GM21526 (cell line): ENCODE measurements at regions not wholly inside any gene's neighbourhood (a gene's known extent, or its start where the extent isn't known, plus 50 kb on each side); places are given as distances from the start of the nearest gene placed in this dataset.
"Not testable (repeated sequence)": the region's sequence is repeated elsewhere in the genome, so short reads cannot be mapped to it uniquely, and the experiment has no call there.

Experiments
- ATAC-seq: cut with Tn5 transposase; IDR thresholded peaks from one replicate; pipeline ENCODE4 v1.9.1; 2021; ENCODE audit warnings: moderate library complexity; ENCODE audit not compliant: unreplicated experiment, low FRiP score

DNA sequence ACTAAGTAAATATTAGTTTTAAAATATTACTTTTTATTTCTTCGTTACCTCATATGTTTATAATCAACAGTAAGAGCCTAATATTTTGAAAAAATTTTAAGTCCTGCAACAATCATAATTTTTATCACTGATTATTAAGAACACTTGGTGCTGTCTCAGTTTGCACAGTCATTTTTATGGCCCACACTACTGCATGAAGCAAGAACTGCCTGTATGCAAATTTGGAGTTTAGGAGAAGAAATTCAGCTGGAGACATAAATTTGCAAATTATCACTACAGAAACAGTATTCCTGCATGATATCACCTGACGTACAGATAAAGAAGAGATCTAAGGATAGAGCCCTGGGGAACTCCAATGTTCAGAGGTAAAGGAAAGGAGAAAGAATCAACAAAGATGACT, 144.1 kb upstream of the RBBP8 start:
- no peak for ATAC-seq

DNA sequence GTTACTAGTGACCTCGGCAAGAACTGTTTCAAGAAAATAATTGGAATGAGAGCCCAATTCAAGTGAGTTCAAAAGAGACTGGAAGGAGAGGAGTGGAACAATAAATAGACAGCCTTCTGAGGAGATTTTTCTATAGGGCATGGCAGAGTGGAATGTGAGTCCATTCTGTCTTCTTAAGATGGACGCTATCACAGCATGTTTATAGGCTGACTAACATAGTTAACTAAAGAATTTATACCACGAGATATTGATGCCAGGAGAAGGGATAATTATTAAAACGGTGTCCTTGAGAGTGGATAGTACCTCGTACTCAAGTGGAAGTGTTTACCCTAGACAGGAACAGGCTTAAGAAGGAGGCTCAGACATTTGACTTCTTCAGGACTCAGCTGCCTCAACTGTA, 143.5 kb upstream of the RBBP8 start:
- no peak for ATAC-seq

DNA sequence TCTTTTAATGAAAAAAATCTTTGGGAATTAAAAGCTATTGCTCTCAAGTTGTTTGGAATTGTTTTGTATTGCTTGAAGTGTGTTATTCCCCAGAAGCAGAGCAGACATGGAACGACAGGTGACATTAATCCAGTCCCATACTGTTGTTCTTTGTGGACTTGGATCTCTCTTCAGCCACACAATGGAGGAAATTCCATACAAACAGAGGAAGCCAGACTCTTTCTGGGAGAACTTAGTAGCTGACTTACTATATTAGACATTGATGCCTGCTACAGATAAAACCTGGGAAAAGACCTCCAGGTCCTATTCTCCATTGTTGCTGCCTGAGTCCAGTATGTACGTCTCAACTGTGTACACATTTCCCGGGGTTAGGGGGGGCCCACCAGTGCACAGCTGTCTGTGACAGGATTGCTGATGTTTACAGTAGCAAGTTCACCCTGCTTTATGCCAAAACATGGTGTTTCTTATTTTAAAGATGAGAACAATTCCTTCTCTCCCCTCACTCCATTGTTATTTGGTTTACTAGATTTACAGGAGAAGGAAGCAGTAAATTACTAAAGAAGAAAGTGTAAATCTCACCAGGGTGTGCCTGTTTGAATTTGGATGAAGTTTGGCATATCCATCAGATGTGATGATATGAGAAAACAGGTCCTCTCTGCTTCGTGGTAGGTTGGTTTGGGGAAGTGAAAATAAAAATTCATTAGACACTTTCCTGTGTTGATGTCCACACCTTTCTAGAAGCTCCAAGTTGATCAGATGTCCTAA, 142.4 kb upstream of the RBBP8 start:
- no peak for ATAC-seq

DNA sequence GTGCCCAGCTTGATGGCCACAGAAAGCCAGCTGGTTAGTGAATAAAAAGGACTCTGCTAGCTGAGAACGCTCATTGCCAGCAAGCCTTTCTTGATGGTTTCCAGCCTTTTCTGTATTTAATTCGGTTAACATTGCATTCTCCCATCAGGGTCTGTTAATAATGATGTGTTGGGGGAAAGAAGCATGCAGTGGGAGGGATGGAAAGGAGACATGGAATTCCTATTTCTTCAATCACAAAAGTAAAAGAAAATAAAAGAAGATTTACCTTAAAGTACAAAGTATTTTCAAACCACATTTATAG, 141.9 kb upstream of the RBBP8 start:
- ATAC-seq, result no peak

DNA sequence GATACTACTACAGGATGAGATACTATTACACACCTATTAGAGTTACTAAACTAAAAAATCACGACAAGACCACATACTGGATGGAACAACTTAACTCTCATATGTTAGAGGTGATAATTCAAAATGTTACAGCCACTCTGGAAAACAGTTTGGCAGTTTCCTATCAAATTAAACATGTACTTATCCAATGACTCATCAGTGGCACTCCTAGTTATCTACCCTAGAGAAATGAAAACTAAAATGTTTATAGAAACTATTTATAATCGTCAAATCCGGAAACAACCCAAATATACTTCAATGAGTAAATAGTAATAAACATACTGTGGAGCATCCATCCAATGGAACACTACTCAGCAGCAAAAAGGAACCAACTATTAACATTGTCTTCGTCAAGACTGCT, 137.0 kb upstream of the RBBP8 start:
- ATAC-seq, result no peak

DNA sequence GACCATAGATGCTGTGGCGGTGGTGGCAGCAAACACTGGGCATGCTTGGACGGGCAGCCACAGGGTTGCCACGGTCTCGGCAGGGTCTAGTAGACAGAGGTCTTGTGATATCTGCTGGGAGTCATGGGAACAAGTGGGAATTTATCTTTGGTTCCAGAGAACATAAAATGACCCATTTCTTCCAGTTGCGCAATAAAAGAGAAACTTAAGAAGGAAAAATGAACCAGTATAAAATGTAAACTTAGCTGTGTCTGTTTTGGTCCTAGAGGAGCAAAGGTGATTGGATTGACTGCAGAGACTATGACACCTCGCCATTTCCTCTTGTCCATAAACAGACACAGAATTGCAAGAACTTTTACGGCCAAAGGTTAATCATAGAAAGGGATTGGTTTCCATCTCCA, 132.6 kb upstream of the RBBP8 start:
- ATAC-seq, result no peak

DNA sequence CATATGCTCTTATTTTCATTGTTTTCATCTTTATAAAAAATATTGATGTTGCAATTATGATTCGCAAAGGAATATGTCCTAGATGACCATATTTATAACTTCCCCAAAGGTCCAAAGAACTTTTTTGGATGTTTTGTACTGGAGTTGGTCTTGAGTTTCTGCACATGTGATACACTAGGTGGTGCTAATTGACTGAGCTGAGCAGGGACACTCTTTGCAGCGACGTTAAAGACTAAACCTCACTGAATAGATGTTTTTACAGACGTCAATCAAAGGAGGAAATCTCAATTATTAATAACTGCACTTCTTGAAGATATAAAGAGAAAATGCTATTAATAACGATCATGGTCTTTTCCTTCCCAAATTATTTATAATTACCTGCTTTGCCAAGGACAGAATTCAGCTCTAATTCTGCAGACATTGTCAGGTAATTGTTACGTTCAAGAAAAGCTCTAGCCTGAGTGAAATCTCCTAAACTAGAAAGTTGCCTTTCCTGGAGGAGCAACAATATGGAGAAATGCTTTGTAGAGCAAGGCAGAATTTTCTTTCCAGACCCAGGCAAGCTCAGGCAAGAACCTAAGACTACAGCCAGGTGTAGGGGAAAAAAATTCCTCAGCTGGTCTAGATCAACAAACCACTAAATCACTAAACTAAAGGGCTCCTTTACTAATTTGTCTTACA, 119.3 kb upstream of the RBBP8 start:
- ATAC-seq, result no peak

DNA sequence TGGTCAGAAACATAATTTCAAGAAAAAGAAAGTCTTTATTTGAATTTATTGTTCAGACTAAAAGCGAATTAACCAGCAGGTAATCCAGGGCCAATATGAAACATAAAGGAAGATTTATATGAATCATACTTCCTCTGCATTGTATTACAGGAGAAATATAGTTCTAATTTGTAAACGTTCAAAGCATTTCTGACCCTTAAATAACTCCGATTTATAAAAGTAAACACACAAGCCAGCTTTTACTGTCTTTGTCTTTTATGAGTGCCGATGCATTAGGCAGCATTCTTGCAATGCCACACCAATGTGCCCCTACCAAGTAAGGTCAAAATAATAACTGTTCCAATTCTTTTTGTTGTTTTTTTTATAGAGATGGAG, 118.8 kb upstream of the RBBP8 start:
- no peak for ATAC-seq

DNA sequence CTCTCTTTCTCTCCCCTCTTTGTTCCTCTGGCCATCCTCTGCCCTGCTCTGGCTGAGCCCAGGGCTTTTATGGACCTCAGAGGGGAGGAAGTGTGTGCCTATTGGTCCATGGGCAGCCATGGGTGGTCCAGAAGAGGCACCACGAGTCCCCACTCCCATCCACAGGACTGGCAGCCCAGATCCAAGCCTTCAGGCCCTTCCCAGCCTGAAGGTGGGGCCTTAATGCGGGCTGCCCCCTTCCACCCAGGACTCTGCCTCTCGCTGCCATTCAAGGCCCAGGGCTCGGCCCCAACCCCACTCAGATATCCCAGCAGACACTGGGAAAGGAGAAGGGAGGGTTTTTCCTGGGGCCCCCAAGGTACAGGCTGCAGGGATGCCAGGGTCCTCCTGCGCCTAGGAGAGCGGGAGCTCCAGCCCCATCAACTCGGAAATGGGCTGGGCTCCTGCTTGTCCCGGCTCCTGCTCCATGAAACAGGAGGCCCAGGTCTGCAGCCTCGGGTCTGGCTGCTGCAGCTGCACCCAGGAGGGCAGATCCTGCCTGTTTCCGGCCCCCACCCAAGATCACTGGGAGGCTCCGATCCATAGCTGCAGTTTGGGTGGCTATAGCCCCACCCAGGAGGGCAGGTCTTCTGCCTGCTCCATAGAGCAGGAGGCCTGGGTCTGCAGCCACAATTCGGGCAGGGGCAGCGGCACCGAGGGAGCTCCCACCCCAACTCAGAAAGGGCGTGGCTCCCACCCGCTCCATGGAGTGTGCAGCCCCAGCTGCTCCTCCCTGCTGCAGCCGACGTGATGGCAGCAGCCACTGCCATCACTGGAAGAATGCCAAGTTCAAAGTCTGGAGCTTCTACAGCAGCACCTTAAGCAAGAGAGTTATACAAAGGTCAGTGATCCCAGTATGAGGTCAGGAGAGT, 116.6 kb upstream of the RBBP8 start:
- ATAC-seq, result no peak

DNA sequence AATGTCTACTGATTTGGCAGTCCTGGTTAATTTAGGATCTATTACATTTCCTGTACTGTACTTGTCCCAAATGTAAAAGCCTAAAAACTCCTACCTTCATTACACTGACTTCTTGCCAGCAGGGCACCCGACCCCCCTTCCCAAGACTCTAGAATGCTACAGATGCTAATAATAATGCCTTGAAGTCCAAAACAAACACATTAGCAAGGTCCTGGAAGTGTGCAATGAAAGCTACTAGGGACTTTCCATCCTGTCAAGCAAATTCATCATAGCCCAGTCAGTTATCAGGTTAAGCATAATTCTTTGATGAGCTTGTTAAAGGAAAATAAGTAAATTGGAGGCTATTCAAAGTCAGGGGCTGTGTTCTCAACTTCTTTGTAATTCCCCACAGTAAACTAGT, 115.3 kb upstream of the RBBP8 start:
- no peak for ATAC-seq

DNA sequence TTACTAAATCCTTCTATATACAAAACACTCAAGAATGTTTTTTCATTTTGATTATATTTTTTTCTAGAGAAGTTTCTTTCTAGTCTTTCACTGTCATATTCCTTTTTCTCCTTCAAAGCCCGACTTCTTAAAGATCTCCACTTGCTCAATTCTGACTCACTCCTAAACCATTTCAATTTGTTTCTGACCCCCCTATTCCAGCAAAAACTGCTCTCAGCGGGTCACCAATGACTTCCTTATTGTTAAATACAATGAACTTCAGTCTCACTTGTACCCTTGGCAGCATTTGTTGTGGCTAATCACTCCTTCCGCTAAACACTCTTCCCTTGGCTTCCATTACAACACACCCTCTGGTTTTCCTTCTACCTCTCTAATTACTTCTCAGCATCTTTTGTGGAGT, 111.1 kb upstream of the RBBP8 start:
- ATAC-seq, result no peak

DNA sequence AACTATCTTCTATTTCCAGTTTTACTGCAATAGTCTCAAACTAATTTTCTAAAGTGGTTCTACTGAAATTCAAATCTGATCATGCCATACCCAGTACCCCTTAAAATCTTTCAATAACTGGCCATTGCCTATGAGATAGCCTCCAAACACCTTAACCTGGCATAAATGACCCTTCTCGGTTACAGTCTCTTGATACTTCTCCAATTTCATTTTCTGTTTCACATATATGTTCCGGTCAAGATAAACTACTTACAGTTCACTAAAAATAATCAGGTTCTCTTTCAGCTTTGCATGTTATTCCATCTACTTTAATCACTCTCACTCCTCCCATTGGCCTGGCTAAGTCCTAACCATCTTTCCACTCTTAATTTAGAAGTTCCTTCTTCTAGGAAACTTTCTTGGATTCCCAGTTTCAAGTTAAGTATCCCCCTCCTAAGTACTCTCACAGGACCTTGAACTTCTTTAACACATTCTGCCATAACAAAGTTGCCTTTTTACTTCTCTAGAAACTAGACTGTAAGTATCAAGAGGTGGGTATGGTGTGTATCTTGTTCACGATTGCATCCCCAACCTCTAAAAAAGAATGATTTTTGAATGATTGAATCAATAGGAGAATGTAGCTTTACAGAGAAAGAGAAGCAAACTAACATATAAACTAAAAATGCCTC, 110.2 kb upstream of the RBBP8 start:
- ATAC-seq, result peak; percentile 93

DNA sequence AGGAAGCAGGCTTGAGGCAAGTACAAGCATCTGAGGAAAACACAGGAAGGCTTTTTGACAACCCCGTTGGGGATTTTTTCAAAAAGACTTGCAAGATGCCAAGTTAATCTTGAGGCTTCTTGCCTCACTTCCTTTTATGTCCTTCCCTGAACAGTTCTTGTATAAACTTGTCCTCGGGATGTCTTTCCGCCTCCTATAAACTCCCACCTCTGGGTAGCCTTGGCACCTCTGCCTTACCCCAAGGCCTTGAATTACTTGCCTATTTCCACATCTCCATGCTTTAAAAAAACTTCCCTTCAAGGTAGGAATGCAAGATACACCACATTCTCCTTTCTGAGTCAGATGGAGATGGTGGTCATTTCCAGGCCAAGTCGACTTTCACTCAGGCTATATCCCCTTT, 106.4 kb upstream of the RBBP8 start:
- no peak for ATAC-seq

DNA sequence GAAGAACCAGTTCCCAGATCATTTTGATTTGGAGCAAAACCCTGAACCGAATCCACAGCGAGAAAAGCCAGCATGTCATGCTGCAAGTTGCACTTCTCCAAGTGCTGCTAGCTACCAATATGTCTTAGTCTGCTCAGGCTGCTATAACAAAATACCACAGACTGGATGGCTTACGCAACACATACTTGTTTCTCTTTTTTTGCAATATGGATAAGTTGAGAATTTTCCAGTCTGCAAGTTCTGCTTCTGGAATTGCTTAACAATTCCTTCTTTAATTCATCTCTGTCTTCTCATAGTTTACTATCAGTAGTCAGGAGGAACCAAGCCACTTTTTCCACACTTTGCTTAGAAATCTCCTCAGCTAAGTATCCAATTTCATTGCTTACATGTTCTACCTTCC, 105.9 kb upstream of the RBBP8 start:
- ATAC-seq, result no peak

DNA sequence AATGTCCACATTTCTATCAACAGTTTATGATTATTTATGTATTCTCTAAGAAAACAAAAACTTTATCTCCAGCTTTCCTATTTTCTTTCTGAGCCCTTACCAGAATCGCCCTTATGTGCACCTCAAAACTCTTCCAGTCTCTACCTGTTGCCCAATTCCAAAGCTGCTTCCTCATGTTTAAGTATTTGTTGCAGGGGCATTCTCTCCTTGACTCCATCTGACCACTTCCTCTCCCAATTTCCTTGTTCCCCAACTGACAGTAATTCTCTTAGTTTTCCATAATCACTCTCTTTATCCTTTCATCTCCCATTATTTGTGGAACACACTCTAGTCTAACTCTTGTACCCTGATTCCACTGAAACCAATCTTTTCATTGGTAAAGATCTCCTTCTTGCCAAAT, 105.4 kb upstream of the RBBP8 start:
- no peak for ATAC-seq

DNA sequence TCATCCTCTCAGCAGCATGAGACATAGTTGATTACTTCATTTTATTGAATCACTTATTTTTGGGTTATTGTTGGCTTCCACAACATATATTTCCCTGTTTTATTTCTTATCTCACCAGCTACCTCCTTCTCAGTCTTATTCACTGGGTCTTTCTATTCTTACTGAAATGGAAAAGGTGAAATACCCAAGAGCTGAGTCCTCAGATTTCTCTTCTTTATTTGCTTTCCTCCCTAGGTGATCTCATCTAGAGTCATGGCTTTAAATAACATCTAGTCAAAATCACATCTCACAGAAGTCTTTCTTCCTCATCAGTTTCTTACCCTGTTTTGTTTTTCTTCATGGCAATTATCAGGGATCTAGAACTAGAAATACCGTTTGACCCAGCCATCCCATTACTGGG, 105.0 kb upstream of the RBBP8 start:
- ATAC-seq, result no peak

DNA sequence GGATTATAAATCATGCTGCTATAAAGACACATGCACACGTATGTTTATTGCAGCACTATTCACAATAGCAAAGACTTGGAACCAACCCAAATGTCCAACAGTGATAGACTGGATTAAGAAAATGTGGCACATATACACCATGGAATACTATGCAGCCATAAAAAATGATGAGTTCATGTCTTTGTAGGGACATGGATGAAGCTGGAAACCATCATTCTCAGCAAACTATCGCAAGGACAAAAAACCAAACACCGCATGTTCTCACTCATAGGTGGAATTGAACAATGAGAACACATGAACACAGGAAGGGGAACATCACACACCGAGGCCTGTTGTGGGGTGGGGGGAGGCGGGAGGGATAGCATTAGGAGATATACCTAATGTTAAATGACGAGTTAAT, 104.5 kb upstream of the RBBP8 start:
- not testable (repeated sequence) for ATAC-seq

DNA sequence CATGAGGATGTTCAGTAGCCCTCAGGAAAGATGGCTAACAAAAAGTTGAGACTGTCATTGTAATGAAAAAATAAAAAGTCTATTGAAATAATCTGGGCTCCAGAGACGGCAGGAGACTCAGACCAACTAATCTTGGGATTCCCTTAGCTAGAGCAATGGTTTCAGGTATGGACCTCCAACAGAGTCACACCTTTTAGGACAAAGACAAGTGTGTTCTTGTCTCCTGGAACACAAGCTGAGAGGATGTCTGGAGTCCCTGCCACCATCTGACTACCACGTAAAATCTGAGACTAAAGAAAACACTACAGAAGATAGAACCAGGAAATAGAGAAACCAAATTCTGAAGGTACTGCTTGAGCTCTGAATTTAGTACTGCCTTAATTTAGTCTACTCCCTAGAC, 103.3 kb upstream of the RBBP8 start:
- ATAC-seq, result no peak

DNA sequence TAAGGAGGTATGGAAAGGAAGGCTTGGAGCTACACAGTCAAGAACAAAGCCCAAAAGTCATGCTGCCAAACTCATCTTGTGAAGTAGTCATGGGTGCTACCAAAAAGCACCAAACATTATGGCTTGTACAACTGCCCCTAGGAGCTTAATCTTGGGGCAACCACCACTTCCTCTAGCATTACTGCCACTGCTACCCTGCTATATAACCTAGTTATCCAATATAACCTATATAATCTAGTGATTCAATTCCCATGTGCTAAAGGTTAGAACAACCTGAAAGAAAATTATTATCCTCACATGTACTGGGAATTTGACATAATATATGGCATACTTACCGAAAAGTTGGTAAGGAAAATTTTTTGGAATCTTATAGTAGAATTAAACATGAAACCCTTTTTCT, 102.6 kb upstream of the RBBP8 start:
- no peak for ATAC-seq

DNA sequence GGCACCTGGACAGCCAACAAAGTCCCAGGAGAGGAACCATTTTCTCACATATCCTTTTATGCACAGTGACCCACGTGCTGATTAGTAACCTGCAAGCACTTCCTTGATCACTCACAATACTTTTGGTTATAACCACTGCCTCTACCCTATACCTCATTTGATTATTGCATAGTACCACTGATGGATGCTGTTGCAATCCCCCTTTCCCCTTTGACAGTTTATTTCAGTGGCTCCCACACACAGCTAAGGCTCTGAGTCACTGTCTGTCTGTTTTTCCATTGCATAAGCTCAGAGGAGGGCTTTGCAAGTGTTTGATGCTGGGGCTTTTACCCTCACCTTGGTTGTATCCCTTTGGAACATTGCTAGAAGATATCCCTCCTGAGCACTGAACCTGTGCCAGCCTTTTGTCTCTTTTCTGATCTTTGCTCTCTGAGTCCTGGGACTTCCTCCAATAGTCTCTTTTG, 101.7 kb upstream of the RBBP8 start:
- ATAC-seq, result no peak

DNA sequence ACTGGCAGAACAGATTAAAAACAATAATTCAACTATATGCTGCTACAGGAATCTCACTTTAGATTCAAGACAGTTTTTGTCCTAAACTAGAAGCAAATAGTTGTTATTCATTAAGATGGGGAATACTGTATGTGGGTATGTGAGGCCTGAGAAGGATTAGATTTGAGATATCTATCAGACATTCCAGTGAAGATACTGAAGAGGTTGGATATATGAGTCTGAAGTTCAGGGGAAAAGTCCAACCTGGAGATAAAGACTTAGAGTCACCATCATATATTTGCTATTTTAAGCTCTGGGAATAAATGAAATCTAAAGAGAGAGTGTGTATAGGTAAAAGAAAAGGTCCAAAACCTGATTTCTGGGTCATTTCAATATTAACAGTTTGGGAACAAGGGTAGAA, 96.2 kb upstream of the RBBP8 start:
- no peak for ATAC-seq
